ENCODE measurements at regions not wholly inside any gene's neighbourhood (a gene's known extent, or its start where the extent isn't known, plus 50 kb on each side); places are given as distances from the start of the nearest gene placed in this dataset.

DNA sequence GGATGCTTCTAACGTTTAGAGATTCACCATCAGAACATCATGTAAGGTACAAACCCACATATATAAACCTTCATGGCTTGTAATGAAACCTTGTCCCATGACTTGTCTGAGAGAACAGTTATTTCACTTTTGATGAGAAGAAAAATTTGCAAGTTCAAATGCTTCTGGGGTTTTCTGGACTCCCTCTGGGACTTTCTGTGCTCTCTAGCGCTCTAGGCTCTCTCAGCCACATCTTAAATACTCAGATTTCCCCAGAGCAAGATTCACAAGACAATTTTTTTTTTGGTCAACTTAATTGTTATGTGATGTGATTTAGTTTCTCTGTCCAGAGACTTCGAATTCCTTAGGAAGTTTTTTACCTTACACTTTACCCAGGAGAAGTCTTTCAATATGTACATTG, 282.8 kb upstream of the EDNRB start:
- no peak for DNase-seq

DNA sequence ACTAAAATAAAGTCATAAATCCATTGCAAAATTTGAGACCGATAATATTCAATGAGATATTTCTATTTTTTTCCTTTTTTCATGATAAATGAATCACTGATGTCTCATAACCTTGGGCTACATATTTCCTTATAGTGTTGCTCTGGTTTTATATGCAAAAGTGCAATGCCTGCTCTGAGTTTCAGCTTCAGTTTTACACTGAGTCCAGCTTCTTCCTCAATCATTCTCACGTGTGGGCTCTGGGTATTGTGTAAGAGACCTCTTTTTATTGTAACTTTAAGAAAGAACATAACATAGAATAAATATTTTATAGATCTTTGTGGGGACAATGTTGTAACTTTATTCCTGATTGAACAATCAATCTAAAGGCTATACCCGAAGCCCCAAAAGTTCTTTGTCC, 280.2 kb upstream of the EDNRB start:
- no peak for DNase-seq

DNA sequence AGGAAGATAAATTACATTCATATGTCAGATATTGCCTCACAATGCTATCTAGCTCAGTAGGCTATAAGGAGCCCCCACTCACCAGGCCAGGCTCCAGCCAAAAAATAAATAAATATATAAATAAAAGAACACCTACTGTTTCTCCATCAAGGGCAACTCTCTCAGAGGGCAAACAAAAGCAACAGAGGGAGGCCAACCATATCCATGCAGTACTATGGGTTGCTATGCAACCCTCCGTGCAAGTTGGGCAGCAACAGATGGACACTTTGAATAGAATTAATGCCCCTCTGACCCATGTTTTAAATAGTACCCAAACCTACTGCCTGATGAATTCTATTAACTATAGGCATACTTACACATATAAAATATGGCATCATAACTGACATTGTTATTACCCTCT, 279.8 kb upstream of the EDNRB start:
- peak; percentile 44 to 83 for DNase-seq

DNA sequence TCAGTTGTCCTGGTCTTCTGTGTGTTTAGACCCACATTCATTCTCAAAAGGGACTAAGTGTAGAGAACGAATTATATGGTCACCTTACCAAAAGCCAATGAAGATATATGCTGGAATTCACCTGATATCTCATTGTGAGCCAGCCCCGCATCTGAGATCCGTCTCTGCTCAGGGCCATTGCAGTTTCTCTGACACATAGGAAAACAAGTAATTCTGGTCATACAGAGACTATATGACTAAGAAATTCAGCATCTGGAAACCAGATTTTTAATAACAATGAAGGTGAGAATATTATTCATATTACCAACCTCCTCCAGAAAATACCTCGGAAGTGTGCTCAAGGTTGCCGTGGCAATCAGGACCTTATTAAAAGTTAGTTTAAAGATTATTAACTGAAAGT, 278.6 kb upstream of the EDNRB start:
- no peak for DNase-seq

DNA sequence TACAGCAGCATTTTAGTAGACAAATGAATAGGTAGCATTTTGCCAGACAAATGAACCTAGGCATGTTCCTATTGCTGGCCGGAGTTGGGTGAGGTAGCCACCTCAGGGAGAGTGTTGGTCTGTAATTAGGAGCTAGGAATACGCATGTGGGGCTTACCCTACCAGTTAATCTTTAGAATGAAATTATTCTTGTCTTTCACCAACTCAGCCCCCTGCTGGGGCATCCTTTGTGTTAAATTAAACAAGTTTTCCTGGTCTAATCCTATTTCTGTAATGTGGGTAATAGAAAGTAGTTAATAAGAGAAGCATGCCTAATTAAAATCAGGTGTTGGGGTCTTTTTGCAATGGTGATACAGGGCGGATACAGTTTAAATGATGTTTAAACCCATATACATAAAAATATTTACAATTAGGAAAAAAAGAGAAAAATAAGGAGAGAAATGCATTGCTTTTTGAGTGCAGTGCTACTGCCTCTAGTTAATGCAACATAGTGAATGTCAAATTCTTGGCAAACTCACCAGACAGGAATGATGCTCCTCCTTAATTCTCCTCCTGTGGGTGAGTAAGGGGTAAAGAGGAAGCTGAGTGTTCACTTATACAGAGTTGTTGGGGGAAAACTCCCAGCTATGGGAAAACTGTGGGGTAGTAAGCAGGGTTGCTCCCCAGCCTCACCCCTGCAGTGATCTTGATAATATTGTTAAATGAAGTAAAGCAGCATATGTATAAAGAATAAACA, 276.4 kb upstream of the EDNRB start:
- DNase-seq: no peak

DNA sequence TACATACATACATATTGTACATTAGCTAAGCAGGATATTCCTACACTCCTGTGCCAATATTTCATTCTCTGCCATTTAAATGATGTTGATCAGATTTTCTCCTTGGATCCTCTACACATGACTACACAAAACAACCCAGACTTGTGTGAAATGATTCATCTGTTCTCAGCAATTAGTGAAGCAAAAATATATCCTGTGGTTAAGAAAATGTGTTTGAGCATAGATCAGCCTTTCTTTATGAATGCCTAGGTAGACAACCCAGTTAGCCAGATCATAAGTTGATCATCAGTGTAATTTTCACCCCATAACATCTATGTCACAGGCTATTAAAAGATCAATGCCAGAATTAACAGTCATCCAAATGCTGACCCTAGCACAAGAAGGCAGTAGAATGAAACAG, 275.2 kb upstream of the EDNRB start:
- DNase-seq: no peak

DNA sequence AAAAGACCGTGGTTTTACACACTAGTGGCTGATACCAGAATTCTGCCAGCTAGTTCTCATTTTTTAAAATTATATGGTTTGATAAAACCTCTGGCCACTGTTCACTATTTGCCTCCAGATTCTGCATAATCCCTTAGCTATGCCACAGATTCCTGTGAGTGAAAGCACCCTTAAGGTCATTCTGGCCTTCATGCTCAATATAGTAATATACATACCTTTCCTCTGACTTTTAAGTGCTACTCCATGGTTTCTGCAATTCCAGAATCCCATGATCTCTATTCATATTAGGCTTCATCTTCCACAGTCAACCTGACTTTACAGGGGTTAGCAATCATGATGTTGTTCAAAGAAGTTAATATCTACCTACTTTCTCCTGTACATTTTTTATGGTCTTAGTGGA, 274.1 kb upstream of the EDNRB start:
- no peak for DNase-seq

DNA sequence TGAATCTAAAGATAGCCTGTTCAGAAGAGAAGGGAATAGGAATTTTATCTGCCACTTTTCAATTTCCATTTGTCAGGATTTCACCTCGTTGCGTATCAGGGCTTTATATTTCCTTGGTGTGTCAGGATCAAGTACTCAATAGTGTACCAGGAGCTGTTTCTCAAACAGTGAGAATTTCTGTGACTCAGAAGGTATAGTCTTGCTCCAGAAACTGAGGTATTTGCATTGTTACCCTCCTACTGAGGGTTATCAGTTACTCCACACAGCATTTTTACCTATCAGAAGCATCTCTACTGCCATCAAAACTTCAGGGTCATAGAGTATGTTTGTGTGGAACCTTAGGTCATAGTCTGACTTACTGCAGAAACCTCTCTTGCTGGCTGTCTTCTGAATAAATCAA, 271.7 kb upstream of the EDNRB start:
- DNase-seq: no peak

DNA sequence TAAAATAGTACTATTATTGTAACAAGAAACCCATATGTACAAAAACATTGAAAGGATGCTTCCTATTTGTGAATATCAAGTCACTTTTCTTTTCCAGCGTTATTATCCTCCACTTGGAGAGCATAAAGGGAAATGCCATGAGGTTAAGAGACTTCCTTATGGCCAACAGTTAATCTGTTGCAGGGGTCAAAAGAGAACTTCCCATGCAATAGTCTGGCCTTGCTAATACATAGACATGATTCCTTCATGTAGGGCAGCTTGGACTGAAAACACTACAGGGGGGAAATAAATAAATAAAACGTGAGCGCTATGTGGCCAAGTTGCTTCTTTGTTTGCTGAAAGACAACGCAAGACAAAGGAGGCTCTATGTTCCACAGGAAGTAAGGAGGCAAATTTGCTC, 269.1 kb upstream of the EDNRB start:
- DNase-seq: no peak

DNA sequence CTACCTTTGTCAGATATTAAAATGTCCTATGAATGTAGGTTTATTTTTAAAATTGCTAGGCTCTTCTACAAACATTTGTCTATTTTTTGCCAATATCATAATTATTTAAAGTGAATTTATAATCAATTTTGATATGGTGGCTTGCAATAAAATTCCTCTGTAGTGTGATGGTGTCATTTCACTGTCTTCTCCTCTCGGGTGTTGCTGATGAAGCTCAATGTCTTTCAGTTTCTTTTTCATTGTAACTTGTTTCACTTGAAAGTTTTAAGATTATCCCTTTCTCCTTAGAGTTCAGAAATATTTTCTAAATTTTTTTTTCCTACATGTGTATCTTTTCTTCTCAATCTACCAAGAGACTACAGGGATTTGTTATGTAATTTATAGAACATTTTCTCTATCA, 267.1 kb upstream of the EDNRB start:
- DNase-seq: no peak

DNA sequence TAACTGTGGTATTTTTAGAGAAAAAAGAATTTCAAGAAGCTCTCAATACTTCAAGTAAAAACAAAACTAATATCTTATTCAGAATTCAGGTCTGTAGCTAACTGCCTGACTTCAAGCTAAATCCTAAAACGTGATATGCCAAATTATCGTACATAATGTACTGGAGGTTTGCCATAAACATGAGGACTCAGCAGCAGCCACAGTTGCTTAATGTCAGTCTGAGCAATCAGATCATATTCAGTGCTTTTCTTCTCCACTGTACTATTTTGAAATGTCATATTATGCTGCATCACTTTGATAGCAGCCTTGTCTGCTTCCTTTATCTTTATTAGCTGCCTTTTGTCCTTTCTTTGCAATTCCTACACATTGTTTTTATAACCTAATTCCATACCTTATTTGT, 265.1 kb upstream of the EDNRB start:
- no peak for DNase-seq

DNA sequence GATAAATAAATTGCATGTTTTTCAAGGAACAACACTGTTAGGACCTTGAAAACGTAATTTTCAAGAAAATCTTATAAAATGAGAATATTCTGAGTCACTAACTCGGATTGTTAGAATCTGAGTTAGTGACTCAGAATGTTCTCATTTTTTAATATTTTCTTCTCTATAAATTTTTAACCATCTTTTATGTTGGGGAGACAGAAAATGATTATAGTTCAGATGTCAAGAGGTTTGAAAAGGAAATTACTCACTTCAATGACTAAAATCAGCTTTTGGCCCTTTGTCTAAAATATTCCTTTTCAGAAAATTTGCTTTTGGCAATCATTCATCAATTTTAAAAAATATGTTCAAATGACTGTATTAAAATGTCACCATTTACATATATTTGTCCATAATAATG, 264.2 kb upstream of the EDNRB start:
- no peak for DNase-seq

DNA sequence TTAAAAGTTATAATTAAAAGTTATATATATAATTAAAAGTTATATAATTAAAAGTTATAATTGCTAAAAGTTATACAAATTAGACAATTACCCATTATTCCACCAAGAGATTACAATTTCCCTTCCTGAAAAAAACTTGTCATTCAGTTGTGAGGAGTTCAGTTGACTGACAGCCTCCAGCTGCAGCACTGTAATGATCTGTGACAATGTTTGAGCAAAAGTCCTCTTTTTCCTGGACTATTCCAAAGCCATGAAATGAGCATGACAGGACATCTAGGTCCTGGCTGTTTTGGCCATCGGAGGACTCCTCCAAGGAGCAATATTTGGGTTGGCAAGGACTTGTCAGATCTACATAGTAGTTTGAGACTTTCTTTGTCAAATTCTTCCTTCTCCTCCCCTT, 258.7 kb upstream of the EDNRB start:
- no peak for DNase-seq

DNA sequence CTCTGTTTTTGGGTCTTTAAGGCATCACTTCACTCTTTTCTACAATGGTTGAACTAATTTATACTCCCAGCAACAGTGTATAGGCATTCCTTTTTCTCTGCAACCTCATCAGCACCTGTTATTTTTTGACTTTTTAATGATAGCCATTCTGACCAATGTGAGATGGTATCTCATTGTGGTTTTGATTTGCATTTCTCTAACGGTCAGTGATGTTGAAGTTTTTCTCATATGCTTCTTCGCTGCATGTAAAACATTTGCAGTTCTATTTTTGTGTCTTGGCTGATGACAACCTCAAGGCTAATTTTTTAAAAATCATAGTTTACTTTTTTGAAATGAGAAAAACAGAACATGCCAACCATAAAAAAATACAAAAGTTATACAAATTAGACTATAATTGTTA, 258.2 kb upstream of the EDNRB start:
- no peak for DNase-seq

DNA sequence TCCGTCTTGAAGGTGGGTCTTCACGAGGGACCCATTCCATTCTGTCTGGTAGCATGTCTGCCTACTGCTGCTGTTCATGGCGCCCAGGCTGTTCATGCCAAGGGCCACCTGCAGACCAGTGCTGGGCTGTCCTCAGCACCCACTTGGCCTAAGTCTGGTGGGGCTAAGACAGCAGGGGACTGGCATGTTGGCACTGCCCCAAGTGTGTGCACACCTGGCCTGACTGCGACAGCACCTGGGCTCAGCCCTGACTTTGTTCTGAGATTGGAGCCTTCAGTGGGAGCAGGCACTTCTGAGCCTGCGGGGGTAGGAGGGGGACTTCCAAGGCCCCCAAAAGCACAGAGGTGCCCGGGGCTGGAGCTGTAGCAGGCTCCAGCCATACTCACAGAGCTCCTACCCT, 250.8 kb upstream of the EDNRB start:
- no peak for DNase-seq

DNA sequence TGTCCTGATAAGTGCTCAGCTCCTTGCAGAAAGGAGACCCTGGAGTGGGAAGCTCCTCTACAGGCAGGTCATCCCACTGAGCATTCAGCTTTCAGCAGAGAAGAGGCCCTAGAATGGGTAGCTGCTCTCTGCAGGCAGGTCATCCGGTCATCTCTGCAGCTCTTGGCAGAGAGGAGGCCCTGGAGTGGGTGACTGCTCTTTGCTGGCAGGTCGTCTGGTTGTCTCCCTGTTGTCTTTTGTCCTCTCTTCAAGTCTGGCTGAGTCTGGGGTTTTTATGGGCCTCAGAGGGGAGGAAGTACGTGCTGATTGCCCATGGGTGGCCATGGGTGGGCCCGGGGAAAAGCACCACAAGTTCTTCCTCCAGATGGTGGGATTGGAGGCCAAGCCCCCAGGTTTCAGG, 250.3 kb upstream of the EDNRB start:
- no peak for DNase-seq

DNA sequence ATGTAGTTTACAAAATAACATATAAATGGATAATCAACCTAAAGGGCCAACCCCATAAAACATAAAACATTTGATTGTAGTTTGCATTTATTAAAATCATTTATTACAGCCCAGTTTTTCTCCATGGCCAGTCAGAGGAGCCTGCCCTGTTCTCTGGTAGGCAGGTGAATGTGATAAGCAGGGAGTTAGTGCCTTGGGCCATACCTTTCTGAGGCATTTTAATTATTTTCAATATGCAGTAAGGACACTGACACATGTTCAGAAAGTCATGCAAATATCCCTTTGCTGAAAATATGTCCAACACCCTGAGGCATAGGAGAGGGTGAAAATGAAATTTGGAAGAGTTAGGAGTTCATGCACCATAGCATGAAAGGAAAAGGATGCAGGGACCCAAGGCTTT, 242.6 kb upstream of the EDNRB start:
- no peak for DNase-seq

DNA sequence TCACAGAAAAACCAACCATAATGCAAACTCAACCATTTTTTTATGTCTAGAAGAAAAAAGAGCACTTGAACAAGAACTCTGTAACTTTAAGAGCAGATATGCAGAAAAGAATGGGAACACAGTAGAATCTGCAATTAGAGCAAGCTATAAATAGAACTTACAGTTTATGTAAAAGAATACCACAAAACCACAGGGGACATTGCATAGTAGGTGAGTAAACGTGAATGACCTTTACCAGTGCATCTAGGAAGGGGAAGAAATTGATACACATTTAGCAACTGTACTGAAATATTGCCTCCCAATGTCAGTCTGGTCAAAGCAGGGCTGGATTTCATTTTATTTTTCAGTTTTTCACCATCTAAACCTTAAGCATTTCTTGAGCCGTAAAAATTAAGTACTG, 242.2 kb upstream of the EDNRB start:
- no peak for DNase-seq

DNA sequence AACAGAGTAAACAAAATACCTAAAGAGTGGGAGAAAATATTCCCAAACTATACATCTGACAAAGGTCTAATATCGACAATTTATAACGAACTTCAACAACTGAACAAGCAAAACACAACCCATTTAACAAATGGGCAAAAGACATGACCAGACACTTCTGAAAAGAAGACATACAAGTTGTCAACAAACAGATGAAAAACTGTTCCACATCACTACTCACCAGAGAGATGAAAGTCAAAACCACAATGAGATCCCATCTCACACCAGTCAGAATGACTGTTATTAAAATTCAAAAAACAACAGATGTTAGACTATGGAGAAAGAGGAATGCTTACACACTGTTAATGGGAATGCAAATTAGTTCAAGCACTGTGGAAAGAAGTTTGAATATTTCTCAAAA, 233.8 kb upstream of the EDNRB start:
- DNase-seq: no peak

DNA sequence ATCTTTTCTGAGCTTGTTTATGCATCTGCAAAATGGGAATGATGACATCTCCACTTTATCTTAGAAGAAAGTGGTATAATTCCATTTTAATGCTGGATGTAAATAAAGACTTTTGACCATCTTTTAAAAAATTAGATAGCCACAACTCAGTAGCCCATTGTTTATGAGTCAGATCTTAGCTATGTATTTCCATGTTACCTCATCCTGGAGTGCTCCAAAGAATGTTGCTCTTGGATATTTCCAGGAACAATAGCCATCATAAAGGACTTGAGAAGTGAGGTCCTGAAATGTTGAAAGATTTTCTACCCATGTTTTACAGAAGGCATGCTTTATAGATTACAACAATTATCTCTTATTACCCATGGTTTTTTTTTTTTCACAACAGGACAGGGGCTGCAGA, 229.3 kb upstream of the EDNRB start:
- no peak for DNase-seq

DNA sequence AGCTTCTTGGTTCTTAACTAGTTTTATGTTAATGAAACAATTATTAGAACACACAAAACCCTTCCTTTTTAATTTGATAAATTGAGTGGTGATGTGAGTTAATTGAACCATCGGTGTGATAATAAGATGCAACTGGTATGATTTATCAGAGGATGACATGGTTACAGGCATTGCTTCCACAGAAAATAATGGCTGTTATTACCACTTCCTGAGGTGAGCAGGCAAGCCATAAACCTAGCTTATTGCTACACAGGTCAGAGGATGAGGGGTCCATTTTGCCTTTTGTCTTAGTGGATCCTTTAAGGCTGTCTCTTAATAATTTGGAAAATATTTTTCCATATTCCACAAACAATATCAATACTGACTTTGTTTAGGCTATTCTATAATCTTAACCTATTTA, 226.6 kb upstream of the EDNRB start:
- no peak for DNase-seq

DNA sequence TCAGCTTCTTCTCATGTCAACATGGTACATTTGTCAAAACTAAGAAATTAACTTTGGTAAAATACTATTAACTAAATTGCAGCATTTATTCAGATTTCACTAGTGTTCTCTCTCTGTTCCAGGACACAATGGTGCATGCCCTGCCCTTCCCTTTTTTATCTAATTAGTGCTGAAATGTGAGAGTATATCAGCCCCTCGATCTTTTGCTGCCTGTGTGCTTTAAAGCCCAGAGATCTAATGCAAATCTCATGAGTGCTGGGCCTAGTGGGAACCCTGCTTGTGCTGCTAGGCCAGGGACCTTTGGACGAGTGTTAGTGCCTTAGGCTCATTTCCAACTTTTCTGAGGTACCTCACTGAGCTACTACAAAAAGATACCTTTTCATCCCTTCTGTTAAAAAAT, 221.1 kb upstream of the EDNRB start:
- no peak for DNase-seq

DNA sequence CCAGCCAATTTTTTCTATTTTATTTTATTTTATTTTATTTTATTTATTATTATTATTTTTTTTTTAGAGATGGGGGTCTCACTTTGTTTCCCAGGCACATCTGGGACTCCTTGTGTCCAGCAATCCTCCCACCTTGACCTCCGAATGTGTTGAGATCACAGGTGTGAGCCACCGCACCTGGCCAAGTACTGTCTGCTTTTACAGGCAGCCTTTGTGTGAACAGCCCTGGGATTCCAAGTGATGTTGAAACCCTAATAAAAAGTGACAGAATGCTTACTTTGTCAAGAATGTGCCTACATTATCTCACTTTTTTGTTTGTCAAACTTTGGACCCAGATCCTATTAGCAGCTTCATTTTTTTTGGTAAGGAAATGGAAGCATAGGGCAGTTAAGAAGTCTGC, 220.1 kb upstream of the EDNRB start:
- no peak for DNase-seq

DNA sequence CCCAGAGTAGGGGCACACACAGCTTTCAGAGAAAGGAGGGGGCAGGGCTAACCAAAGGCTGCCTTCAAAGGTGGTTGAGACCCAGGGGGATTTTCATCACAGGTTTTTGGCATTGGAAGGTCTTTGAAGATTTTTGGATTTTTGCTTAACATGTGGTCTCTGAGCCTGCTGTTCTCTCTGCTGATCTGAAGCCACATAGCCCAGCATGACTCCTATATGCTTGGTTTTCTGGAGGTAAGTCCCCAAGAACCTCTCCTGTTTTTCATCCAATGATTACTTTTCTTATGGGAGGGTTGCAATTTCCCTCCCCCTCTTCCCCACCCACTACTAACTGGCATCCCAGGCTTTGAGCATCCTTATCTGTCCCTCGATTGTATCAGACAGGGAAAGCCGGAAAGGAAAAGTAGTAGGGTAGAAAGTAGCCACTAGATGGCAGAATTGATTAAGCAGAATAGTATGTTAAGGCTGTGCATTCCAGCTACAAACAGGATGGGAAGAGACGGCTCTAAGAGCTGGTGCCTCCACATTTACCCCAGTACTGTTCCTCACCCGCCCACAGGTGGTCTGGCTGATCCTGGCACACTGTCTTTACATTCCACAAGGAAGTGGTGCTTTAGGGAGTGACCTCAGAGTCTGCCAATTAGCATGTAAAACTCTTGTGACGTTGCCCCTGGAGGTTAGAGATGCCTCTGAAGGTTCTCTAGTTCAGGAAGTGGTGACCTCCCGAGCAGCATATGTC, 218.9 kb upstream of the EDNRB start:
- DNase-seq: peak; percentile 42 to 79

DNA sequence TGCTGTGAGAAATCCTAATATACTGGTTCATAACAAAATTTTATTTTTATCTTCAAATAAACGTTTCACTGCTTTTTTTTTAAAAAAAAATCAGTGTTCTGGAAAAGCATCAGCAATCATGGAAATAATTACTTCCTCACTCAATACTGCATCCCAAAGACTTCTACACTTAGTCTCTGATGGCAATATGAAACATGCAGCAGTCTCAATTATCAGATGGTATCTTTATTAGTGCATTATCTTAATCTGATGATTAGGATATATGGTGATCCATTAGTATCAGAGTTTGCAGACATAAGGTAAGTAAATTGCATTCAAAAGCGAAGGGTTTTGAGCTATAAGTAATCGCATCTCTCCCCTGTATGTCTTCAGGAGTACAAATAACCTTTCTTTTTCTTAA, 218.3 kb upstream of the EDNRB start:
- no peak for DNase-seq

Data from NCI-H524 (cell line).